Neutrophil (primary cell): ENCODE measurements at regions not wholly inside any gene's neighbourhood (a gene's known extent, or its start where the extent isn't known, plus 50 kb on each side); places are given as distances from the start of the nearest gene placed in this dataset.

ENCODE experiments used
- H3K27ac ChIP-seq: fragments of 200-600 bp; sonication (generic); 2 replicates; pipeline ENCODE4 v1.5.1; 2016; ENCODE audit warnings: mild to moderate bottlenecking, moderate library complexity
- H3K27me3 ChIP-seq: fragments of 200-600 bp; sonication (generic); 2 replicates; pipeline ENCODE4 v1.6.0; 2016; ENCODE audit warnings: mild to moderate bottlenecking
- H3K36me3 ChIP-seq: fragments of 200-600 bp; sonication (generic); 2 replicates; pipeline ENCODE4 v1.5.1; 2017
- H3K4me1 ChIP-seq, 2 experiments: fragments of 200-600 bp in 1 of 2; sonication (generic) in 1 of 2; 1 replicate in 1 of 2; 2 replicates in 1 of 2; pipeline versions ENCODE4 v1.5.1 to v1.6.1; 2013 to 2016; ENCODE audit warnings: low read depth in 1 of 2, low read length in 1 of 2, mild to moderate bottlenecking in 1 of 2, moderate library complexity in 1 of 2; ENCODE audit not compliant: control insufficient read depth in 1 of 2, insufficient read depth in 1 of 2
- H3K4me3 ChIP-seq, 2 experiments: fragments of 200-600 bp in 1 of 2; sonication (generic) in 1 of 2; 1 replicate in 1 of 2; 2 replicates in 1 of 2; pipeline ENCODE4 v1.5.1; 2013 to 2016; ENCODE audit warnings: low read depth in 1 of 2, low read length in 1 of 2, mild to moderate bottlenecking in 1 of 2, moderate library complexity in 1 of 2
- H3K9me3 ChIP-seq: fragments of 200-600 bp; sonication (generic); 2 replicates; pipeline ENCODE4 v1.5.1; 2016
- TF ChIP-seq, protein P1 (sequence below): fragments of 200-600 bp; sonication (generic); IDR thresholded peaks from 2 replicates; pipeline ENCODE4 v1.5.1; 2016; ENCODE audit warnings: antibody characterized with exemption

DNA sequence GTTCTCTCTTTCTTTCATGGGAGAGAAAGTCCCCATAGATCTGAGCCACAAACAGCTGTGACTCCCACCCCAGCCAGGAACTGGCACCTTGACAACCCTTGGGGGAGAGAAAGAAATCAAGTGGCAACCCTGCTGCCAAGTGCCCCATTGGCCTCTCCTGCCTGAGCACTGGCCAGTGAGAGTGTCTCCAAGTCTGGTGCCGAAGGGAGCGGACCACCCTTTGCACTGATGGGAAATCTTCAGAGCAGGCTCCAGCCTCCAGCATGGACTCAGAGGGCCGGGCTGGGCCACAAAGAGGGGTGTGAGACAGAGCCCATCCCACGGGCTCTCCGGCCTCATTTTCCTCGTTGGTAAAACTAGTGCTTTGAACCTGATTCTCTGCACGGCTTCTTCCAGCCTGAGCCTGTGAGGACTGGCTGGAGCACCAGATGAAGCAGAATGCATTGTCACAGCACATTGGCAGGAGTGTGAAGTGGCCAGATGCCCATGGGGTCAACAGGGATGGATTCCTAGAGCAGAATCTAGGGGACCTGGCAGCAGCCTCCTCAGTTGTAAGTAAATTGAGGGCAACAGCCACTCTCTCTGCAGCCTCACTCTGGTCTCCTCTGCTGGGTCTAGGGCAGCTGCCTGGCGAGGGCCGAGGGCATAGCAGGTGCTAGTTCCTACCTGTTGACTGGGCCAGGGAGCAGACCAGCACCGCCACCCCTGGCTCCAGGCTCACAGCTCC, 81.4 kb downstream of the TRIM29 start:
- Histone ChIP-seq H3K27ac (no peak overlapping the region), H3K9me3 (no peaks in the 10 kb centered on the region), H3K27me3 (peaks cover 22% of the 10 kb centered on the region), H3K4me1 (no peaks in the 10 kb centered on the region), H3K36me3 (no peaks in the 10 kb centered on the region), H3K4me3 (no peak overlapping the region)
- TF ChIP-seq, protein P1, sequence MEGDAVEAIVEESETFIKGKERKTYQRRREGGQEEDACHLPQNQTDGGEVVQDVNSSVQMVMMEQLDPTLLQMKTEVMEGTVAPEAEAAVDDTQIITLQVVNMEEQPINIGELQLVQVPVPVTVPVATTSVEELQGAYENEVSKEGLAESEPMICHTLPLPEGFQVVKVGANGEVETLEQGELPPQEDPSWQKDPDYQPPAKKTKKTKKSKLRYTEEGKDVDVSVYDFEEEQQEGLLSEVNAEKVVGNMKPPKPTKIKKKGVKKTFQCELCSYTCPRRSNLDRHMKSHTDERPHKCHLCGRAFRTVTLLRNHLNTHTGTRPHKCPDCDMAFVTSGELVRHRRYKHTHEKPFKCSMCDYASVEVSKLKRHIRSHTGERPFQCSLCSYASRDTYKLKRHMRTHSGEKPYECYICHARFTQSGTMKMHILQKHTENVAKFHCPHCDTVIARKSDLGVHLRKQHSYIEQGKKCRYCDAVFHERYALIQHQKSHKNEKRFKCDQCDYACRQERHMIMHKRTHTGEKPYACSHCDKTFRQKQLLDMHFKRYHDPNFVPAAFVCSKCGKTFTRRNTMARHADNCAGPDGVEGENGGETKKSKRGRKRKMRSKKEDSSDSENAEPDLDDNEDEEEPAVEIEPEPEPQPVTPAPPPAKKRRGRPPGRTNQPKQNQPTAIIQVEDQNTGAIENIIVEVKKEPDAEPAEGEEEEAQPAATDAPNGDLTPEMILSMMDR = no peak

DNA sequence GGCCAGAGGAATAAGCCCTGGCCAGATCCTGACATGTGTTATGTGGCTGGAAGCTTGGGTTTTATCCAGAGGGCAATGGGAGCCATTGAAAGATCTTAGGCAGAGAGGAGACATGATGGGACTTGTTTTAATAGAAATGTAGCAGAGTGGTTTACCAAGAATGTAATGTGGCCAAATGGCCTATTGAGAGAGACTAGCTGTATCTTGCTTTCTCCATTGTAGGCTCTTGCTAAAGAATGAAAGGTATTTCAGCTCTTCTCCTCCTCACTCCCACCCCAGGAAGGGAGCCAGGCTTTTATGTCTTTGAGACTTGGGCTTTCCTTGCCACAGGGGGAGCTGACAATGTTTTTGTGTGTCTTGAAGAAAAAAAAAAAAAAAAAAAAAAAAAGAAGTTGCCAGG, 82.3 kb downstream of the TRIM29 start:
- TF ChIP-seq, protein P1 = no peak
- Histone ChIP-seq H3K4me1 (no peaks in the 10 kb centered on the region), H3K27ac (no peak overlapping the region), H3K36me3 (no peaks in the 10 kb centered on the region), H3K27me3 (peaks cover 22% of the 10 kb centered on the region), H3K4me3 (no peak overlapping the region), H3K9me3 (no peaks in the 10 kb centered on the region)

DNA sequence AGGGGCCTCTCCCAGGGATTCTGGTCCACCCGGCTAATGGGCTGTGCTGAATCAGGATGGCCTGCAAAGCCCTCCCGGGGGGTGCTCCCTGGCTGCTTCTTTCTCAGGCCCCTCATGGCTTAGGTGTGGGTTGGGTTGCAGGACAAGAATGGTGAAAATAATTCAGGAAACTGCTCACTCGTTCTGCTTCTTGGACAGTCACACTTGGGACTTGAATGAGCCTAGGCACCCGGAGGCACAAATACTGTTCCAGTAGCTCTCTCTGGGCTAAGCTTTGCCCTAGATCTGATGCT, 83.2 kb downstream of the TRIM29 start:
- Histone ChIP-seq H3K27me3 (peaks cover 20% of the 10 kb centered on the region), H3K9me3 (no peaks in the 10 kb centered on the region), H3K4me1 (no peaks in the 10 kb centered on the region), H3K27ac (no peak overlapping the region), H3K4me3 (no peak overlapping the region), H3K36me3 (no peaks in the 10 kb centered on the region)
- TF ChIP-seq, protein P1 = no peak

DNA sequence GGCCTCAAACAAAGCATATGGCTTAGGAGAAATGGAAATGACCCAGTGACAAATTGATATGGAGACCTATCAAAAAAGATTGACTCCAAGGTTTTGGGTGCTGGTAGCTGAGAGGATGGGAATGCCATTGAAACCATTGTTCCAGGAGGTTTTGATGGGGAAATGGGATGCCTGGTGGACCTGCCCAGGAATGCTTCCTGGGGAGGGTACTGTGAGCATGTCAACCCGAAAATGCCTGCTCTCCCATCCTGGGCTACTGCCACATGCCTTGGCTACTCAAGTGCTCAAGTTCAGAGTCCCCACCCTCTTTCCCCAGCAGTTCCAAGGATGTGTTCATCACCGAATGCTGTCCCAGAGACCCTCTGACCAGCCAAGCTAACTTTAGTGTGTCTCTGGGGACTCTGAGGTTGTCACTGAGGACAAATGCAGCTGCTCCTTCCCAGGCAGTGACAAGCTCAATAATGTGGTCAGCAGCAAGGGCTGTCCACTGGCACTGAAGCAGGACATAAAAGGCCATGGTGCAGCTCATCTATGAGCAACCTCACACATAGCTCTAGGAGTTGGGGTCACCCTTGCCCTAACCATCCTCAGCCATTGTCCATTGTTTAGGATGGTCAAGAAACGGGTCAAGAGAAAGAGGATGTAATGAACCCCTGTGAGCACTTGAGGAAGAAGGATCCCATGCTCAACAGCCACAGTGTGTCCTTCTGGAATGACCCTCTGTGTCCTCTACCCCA, 83.7 kb downstream of the TRIM29 start:
- Histone ChIP-seq H3K27me3 (peaks cover 16% of the 10 kb centered on the region), H3K9me3 (no peaks in the 10 kb centered on the region), H3K4me3 (no peak overlapping the region), H3K27ac (no peak overlapping the region), H3K4me1 (no peaks in the 10 kb centered on the region), H3K36me3 (no peaks in the 10 kb centered on the region)
- TF ChIP-seq, protein P1 = no peak

DNA sequence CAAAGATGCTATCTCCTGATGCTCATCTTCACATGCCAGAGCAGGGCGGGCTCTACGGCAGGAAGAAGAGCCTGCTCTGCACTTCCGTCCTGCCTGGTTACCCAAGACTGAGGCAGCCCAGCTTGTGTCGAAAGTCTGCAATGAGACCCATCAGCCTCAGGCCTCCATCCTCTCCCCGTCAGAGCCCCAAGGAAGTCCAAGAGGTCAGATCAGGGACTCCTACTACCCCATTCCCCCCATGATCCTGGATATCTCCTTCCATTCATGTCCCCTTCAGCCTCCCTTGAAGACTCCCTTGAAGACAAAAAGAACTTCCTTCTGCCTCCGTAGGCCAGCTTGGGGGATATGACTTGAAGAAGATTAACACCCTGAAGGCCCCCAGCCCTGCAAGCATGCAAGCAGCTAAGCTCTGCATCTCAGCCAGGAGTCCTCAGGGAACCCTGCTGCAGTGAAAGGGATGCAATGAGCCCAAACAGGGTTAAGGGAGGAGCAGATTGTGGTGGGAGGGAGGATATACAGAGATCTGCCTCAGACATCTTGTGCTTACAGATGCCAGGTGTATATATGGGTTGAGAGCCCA, 85.6 kb downstream of the TRIM29 start:
- H3K4me1 ChIP-seq = no peaks in the 10 kb centered on the region
- no peaks in the 10 kb centered on the region for H3K9me3 ChIP-seq
- no peaks in the 10 kb centered on the region for H3K27me3 ChIP-seq
- TF ChIP-seq, protein P1 = no peak
- no peaks in the 10 kb centered on the region for H3K36me3 ChIP-seq
- no peak overlapping the region for H3K4me3 ChIP-seq
- no peak overlapping the region for H3K27ac ChIP-seq
